Fibroblast of mammary gland (primary cell): ENCODE measurements at regions not wholly inside any gene's neighbourhood (a gene's known extent, or its start where the extent isn't known, plus 50 kb on each side); places are given as distances from the start of the nearest gene placed in this dataset.
A peak's percentile ranks its signal among the peaks of the same experiment; 100 is the strongest.

Source experiments
- DNase-seq: peaks from one replicate; pipeline ENCODE4 v3.0.0-alpha.2; 2010; ENCODE audit warnings: low read depth
- H3K4me3 ChIP-seq: 2 replicates; pipeline ENCODE4 v1.5.1; 2011; ENCODE audit warnings: low read depth, mild to moderate bottlenecking, low read length, moderate library complexity; ENCODE audit not compliant: control insufficient read depth
- CTCF ChIP-seq: conservative IDR thresholded peaks from 2 replicates; pipeline ENCODE4 v1.5.1; 2011; ENCODE audit warnings: low read depth, low read length, inconsistent platforms; ENCODE audit not compliant: control insufficient read depth, insufficient read depth

- no peak for DNase-seq
- no peak for TF ChIP-seq CTCF
- H3K4me3 ChIP-seq: no peak overlapping the region
Measured at GRCh38 chr6:104630955-104631354, 228.8 kb downstream of the HACE1 start.

- H3K4me3 ChIP-seq: no peak overlapping the region
- no peak for DNase-seq
- TF ChIP-seq CTCF: no peak
Measured at GRCh38 chr6:104630522-104630921, 229.2 kb downstream of the HACE1 start.

DNA sequence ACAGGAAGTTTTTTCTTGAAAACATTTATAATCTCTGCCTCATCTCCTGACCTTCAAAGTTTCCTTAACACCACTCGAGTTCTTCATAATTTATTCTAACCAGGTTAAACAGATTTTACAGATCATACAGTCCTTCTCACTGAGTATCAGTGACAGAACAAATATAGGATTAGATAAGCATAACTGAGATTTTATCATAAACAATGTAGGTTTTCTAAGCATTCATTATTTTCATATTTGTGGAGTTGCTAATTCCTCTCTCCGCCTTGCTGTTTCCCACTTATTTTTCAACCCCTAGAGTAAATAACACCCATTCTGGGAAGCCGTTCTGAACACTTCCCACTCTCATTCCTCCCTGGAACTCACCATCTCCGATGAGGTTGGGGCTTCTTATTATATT lies 229.9 kb downstream of the HACE1 start:
- no peak overlapping the region for H3K4me3 ChIP-seq
- no peak for DNase-seq
- no peak for TF ChIP-seq CTCF

GRCh38 chr6:104625536-104625935 lies 234.2 kb downstream of the HACE1 start:
- peak; percentile 25 for DNase-seq
- no peak overlapping the region for H3K4me3 ChIP-seq
- TF ChIP-seq CTCF: no peak

DNA sequence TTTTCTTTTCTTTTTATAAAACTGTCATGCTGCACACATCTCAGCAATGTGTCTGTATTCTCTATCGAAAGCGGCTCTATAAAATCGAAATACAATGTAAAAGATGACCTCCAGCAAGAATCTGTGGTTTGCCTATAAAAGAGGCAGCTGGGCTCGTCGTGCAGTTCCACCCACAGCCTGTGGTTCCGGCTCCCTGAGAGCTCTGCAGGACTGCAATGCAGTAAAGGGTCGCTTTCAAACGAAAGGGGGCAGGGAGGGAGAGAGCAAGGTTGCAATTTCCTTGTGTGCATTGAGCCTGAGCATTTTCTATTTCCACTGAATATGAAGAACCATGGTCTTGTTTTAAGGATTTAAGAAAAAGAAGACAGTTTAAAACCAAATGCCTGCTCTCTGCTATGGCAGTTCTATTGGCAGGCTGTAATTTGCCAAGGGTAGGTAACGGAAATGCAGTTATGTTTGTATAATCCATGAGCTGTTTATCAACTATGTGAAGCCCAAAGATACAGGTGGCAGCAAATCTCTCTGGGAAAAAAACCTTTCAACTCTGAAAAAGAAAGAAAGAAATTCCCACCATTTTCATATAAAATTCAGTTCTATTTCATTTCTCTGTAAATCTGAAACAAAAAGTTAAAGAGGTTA lies 236.5 kb downstream of the HACE1 start:
- H3K4me3 ChIP-seq: no peak overlapping the region
- TF ChIP-seq CTCF: no peak
- no peak for DNase-seq

GRCh38 chr6:104621396-104621795 lies 238.3 kb downstream of the HACE1 start:
- DNase-seq: no peak
- no peak for TF ChIP-seq CTCF
- no peak overlapping the region for H3K4me3 ChIP-seq

DNA sequence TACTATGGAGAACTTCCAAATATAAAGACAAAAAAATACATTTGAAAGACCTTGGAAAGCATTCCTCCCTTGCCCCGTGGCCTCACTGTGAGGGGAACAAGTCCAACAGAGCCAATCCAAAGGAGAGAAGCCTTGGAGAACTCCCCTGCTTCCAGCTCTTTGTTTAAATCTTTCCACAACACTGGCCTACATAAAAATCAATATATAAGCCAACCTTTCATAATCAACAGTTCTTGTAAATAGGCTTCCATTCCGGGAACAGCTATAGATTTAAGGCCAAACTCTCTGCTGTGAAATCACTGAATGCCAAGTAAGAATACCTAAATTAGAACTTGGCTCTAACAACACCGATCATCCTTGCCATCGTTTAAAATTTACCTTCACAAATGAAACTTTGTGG lies 242.1 kb downstream of the HACE1 start:
- DNase-seq: no peak

More for the DNA sequence above, 242.1 kb downstream of the HACE1 start:
- no peak overlapping the region for H3K4me3 ChIP-seq
- TF ChIP-seq CTCF: no peak
